Globus pallidus (tissue), 1 donor: ENCODE measurements at regions not wholly inside any gene's neighbourhood (a gene's known extent, or its start where the extent isn't known, plus 50 kb on each side); places are given as distances from the start of the nearest gene placed in this dataset.

Source experiments
- DNase-seq: peaks from one replicate; pipeline ENCODE4 v3.0.0-alpha.2; 2015; ENCODE audit warnings: low spot score

GRCh38 chr6:23021487-23021886 lies 452.1 kb downstream of the HDGFL1 start:
- DNase-seq, result no peak

- peak; percentile 95 for DNase-seq
These were observed 457.9 kb downstream of the HDGFL1 start for GRCh38 chr6:23027281-23027680.

- no peak for DNase-seq
These were observed 462.6 kb downstream of the HDGFL1 start for GRCh38 chr6:23031986-23032385.

- DNase-seq, result no peak
These were observed 465.6 kb downstream of the HDGFL1 start for GRCh38 chr6:23034926-23035325.

GRCh38 chr6:23036406-23036983 lies 467.1 kb downstream of the HDGFL1 start:
- no peak for DNase-seq

GRCh38 chr6:23040899-23041298 lies 471.5 kb downstream of the HDGFL1 start:
- DNase-seq, result no peak

GRCh38 chr6:23045280-23045679 lies 475.9 kb downstream of the HDGFL1 start:
- no peak for DNase-seq

- DNase-seq, result no peak
These were observed 486.2 kb downstream of the HDGFL1 start for GRCh38 chr6:23055523-23055922.

- DNase-seq, result no peak
These were observed 504.5 kb downstream of the HDGFL1 start for GRCh38 chr6:23073821-23074220.

- no peak for DNase-seq
These were observed 508.4 kb downstream of the HDGFL1 start for GRCh38 chr6:23077772-23078171.

GRCh38 chr6:23081701-23082100 lies 512.3 kb downstream of the HDGFL1 start:
- DNase-seq, result no peak

GRCh38 chr6:23086100-23086499 lies 516.7 kb downstream of the HDGFL1 start:
- DNase-seq, result no peak

GRCh38 chr6:23087471-23087870 lies 518.1 kb downstream of the HDGFL1 start:
- peak; percentile 24 for DNase-seq

GRCh38 chr6:23088761-23089160 lies 519.4 kb downstream of the HDGFL1 start:
- no peak for DNase-seq

GRCh38 chr6:23089981-23090380 lies 520.6 kb downstream of the HDGFL1 start:
- DNase-seq, result no peak

- no peak for DNase-seq
These were observed 522.4 kb downstream of the HDGFL1 start for GRCh38 chr6:23091795-23092194.

- DNase-seq, result no peak
These were observed 527.5 kb downstream of the HDGFL1 start for GRCh38 chr6:23096876-23097275.

- no peak for DNase-seq
These were observed 528.2 kb downstream of the HDGFL1 start for GRCh38 chr6:23097566-23097965.

- no peak for DNase-seq
These were observed 537.6 kb downstream of the HDGFL1 start for GRCh38 chr6:23106951-23107350.

GRCh38 chr6:23111984-23112383 lies 542.6 kb downstream of the HDGFL1 start:
- DNase-seq, result no peak

- no peak for DNase-seq
These were observed 545.6 kb downstream of the HDGFL1 start for GRCh38 chr6:23114812-23115504.

GRCh38 chr6:23137611-23138010 lies 568.2 kb downstream of the HDGFL1 start:
- no peak for DNase-seq

GRCh38 chr6:23140871-23141270 lies 571.5 kb downstream of the HDGFL1 start:
- DNase-seq, result no peak

GRCh38 chr6:23145781-23146180 lies 576.4 kb downstream of the HDGFL1 start:
- DNase-seq, result no peak
